HepG2 (cell line): ENCODE measurements at regions not wholly inside any gene's neighbourhood (a gene's known extent, or its start where the extent isn't known, plus 50 kb on each side); places are given as distances from the start of the nearest gene placed in this dataset.

Experiments used
- ESRRA ChIP-seq: sonication (generic); formaldehyde crosslinking; IDR thresholded peaks from 2 replicates; pipeline ENCODE4 v1.5.1; 2020; ENCODE audit warnings: mild to moderate bottlenecking, low read depth, missing genetic modification reagents
- KAT7 ChIP-seq: IDR thresholded peaks from 2 replicates; pipeline ENCODE4 v1.6.1; 2018; ENCODE audit warnings: borderline replicate concordance, missing compliant biosample characterization
- MAFK ChIP-seq, 2 experiments: IDR thresholded peaks in 1 of 2; conservative IDR thresholded peaks in 1 of 2; 2 replicates each; pipeline ENCODE4 v1.6.1; 2011; ENCODE audit warnings: improper control_type of control experiment in 2 of 2, low read length in 2 of 2
- MYC ChIP-seq: sonication (generic); formaldehyde crosslinking; IDR thresholded peaks from 2 replicates; pipeline ENCODE4 v1.9.0; 2021; ENCODE audit warnings: missing genetic modification reagents, borderline replicate concordance
- POLR2A ChIP-seq, 2 experiments: IDR thresholded peaks; 2 replicates each; pipeline ENCODE4 v1.6.1; 2011; ENCODE audit warnings: low read depth in 2 of 2, low read length in 2 of 2, mild to moderate bottlenecking in 1 of 2, moderate library complexity in 1 of 2; ENCODE audit not compliant: insufficient read depth in 1 of 2
- SRF ChIP-seq: IDR thresholded peaks from 2 replicates; pipeline ENCODE4 v1.6.1; 2011; ENCODE audit warnings: mild to moderate bottlenecking, low read depth, low read length, moderate library complexity
- ZNF30 ChIP-seq: sonication (generic); formaldehyde crosslinking; IDR thresholded peaks from 2 replicates; pipeline ENCODE4 v1.5.0; 2020; ENCODE audit warnings: mild to moderate bottlenecking, missing genetic modification reagents
- TF ChIP-seq, protein P1 (sequence below): sonication (generic); formaldehyde crosslinking; IDR thresholded peaks from 2 replicates; pipeline ENCODE4 v1.8.0; 2022; ENCODE audit warnings: mild to moderate bottlenecking, missing genetic modification reagents, moderate library complexity
- TF ChIP-seq, protein P2 (sequence below): sonication (generic); formaldehyde crosslinking; IDR thresholded peaks from 2 replicates; pipeline ENCODE4 v1.5.0; 2020; ENCODE audit warnings: mild to moderate bottlenecking, missing genetic modification reagents, moderate library complexity
- TF ChIP-seq, protein P3 (sequence below): sonication (generic); formaldehyde crosslinking; IDR thresholded peaks from 2 replicates; pipeline ENCODE4 v1.9.0; 2021; ENCODE audit warnings: missing genetic modification reagents, borderline replicate concordance
- TF ChIP-seq, protein P4 (sequence below): sonication (generic); formaldehyde crosslinking; IDR thresholded peaks from 2 replicates; pipeline ENCODE4 v1.4.0; 2020; ENCODE audit warnings: mild to moderate bottlenecking, missing genetic modification reagents

DNA sequence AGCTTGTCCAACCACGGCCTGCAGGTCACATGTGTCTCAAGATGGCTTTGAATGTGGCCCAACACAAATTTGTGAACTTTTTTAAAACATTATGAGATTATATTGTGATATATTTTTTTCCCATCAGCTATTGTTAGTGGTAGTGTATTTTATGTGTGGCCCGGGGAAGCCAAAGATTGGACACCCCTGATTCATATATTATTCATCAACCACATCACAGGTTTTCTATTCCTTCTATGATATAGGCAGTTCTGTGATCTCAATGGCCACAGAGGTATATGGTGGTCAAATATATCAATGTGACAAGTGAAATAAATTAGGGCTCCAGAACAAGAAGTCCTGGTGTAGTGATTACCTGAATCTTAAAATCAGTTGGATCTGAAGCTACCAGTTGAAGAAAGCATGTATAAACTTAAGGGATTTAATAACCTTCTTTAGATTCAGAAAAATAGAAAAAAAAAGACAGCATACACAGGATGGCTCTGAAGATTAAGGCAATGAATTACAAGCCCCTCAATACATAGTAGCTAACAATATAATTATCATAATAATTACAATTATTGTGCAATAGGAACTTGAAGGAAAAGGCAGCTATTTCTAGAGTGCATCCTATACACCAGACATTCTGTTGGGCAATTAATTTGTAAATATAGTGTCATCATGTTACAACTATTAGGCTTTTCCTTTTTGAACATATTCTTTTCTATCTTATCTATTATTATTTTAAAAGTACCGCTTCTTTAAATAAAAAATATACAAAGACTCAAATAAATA is 530.4 kb upstream of the PTPRD start:
- TF ChIP-seq, protein P1, sequence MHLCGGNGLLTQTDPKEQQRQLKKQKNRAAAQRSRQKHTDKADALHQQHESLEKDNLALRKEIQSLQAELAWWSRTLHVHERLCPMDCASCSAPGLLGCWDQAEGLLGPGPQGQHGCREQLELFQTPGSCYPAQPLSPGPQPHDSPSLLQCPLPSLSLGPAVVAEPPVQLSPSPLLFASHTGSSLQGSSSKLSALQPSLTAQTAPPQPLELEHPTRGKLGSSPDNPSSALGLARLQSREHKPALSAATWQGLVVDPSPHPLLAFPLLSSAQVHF (CRISPR knock-in tag), result no peak
- TF ChIP-seq ZNF30, result no peak
- TF ChIP-seq, protein P2, sequence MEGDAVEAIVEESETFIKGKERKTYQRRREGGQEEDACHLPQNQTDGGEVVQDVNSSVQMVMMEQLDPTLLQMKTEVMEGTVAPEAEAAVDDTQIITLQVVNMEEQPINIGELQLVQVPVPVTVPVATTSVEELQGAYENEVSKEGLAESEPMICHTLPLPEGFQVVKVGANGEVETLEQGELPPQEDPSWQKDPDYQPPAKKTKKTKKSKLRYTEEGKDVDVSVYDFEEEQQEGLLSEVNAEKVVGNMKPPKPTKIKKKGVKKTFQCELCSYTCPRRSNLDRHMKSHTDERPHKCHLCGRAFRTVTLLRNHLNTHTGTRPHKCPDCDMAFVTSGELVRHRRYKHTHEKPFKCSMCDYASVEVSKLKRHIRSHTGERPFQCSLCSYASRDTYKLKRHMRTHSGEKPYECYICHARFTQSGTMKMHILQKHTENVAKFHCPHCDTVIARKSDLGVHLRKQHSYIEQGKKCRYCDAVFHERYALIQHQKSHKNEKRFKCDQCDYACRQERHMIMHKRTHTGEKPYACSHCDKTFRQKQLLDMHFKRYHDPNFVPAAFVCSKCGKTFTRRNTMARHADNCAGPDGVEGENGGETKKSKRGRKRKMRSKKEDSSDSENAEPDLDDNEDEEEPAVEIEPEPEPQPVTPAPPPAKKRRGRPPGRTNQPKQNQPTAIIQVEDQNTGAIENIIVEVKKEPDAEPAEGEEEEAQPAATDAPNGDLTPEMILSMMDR (CRISPR knock-in tag), result no peak
- no peak for TF ChIP-seq POLR2A (IDR thresholded peaks at IDR 0.05; ENCODE audit: insufficient read depth in 1 of 2, low read depth in 2 of 2, low read length in 2 of 2)
- TF ChIP-seq SRF, result no peak
- no peak for TF ChIP-seq MAFK (conservative IDR thresholded peaks at IDR 0.05 in 1 of 2, IDR thresholded peaks at IDR 0.05 in 1 of 2; ENCODE audit: low read length in 2 of 2)
- no peak for TF ChIP-seq MYC
- TF ChIP-seq ESRRA (CRISPR knock-in tag), result no peak
- TF ChIP-seq KAT7 (CRISPR knock-in tag), result no peak
- TF ChIP-seq, protein P3, sequence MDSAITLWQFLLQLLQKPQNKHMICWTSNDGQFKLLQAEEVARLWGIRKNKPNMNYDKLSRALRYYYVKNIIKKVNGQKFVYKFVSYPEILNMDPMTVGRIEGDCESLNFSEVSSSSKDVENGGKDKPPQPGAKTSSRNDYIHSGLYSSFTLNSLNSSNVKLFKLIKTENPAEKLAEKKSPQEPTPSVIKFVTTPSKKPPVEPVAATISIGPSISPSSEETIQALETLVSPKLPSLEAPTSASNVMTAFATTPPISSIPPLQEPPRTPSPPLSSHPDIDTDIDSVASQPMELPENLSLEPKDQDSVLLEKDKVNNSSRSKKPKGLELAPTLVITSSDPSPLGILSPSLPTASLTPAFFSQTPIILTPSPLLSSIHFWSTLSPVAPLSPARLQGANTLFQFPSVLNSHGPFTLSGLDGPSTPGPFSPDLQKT, result no peak
- TF ChIP-seq, protein P4, sequence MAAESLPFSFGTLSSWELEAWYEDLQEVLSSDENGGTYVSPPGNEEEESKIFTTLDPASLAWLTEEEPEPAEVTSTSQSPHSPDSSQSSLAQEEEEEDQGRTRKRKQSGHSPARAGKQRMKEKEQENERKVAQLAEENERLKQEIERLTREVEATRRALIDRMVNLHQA (CRISPR knock-in tag), result no peak
